HepG2 (cell line): ENCODE measurements at regions not wholly inside any gene's neighbourhood (a gene's known extent, or its start where the extent isn't known, plus 50 kb on each side); places are given as distances from the start of the nearest gene placed in this dataset.

Experiments used
- ATAC-seq: fragments of 200-7000 bp; cut with Tn5 transposase; 3 replicates; pipeline ENCODE4 v1.9.1; 2020; ENCODE audit warnings: mild to moderate bottlenecking, moderate library complexity
- BruUV-seq: library from RNA; stranded (reverse); fragments of 400-500 nt; replicated peaks from 2 replicates; lab custom pipeline; 2021; lab: Mats Ljungman, UMichigan
- CTCF ChIA-PET: fragments of 300-600 bp; formaldehyde crosslinking; extraction: SDS; loops from one replicate; lab custom pipeline; 2021; ENCODE audit warnings: low total read pairs, inconsistent platforms, low intra/inter-chr PET ratio; lab: Yijun Ruan, JAX
- POLR2A ChIA-PET: fragments of 350-600 bp; sonication (Branson Sonifier 250); formaldehyde crosslinking; loops from one replicate; lab custom pipeline; 2020; ENCODE audit warnings: antibody characterized with exemption, inconsistent platforms; lab: Yijun Ruan, JAX
- DNase-seq: peaks from one replicate; pipeline ENCODE4 v3.0.0-alpha.2; 2015; ENCODE audit warnings: low spot score
- FAIRE-seq: peaks from 3 replicates; lab custom pipeline; 2011; peaks lifted over from hg19 to GRCh38; lab: Jason Lieb, UNC
- H2AFZ ChIP-seq: one replicate; pipeline ENCODE4 v1.6.1; 2011; ENCODE audit warnings: low read length, inconsistent platforms
- H3K27ac ChIP-seq: fragments of 300-600 bp; 3 replicates; pipeline ENCODE4 v1.8.0; 2011; ENCODE audit warnings: mixed run types, mild to moderate bottlenecking, mixed read lengths, low read length, inconsistent platforms; ENCODE audit not compliant: insufficient read depth; ENCODE audit errors: extremely low read length
- H3K27me3 ChIP-seq, 2 experiments: fragments of 200-600 bp in 1 of 2; 2 replicates in 1 of 2; 3 replicates in 1 of 2; pipeline versions ENCODE4 v1.6.0 to v1.8.0; 2011; ENCODE audit warnings: low read length in 2 of 2, mild to moderate bottlenecking in 2 of 2, moderate library complexity in 2 of 2, inconsistent platforms in 1 of 2; ENCODE audit not compliant: insufficient read depth in 2 of 2, control insufficient read depth in 1 of 2
- H3K36me3 ChIP-seq, 2 experiments: fragments of 200-600 bp in 1 of 2; replicated peaks in 1 of 2; 2 replicates in 1 of 2; 3 replicates in 1 of 2; pipeline versions ENCODE4 v1.5.1 to v1.8.0; 2011; ENCODE audit warnings: low read length in 2 of 2, inconsistent platforms in 1 of 2; ENCODE audit not compliant: insufficient read depth in 2 of 2, control insufficient read depth in 1 of 2
- H3K4me1 ChIP-seq: 2 replicates; pipeline ENCODE4 v1.5.1; 2012; ENCODE audit warnings: low read length, inconsistent platforms; ENCODE audit not compliant: insufficient read depth
- H3K4me2 ChIP-seq: 2 replicates; pipeline ENCODE4 v1.6.0; 2011; ENCODE audit warnings: low read depth, low read length, inconsistent platforms
- H3K4me3 ChIP-seq, 3 experiments: fragments of 200-600 bp in 1 of 3; sonication (generic), shearing (Covaris generic) in 1 of 3; replicated peaks in 1 of 3; 2 replicates each; pipeline ENCODE4 v1.5.1; 2011 to 2016; ENCODE audit warnings: low read length in 3 of 3, inconsistent platforms in 2 of 3, low read depth in 2 of 3, mild to moderate bottlenecking in 2 of 3, control low read depth in 1 of 3, mixed read lengths in 1 of 3; ENCODE audit not compliant: insufficient read depth in 1 of 3
- H3K79me2 ChIP-seq: one replicate; pipeline ENCODE4 v1.6.1; 2011; ENCODE audit warnings: low read length, inconsistent platforms; ENCODE audit not compliant: insufficient read depth
- H3K9ac ChIP-seq: 2 replicates; pipeline ENCODE4 v1.6.0; 2011; ENCODE audit warnings: mild to moderate bottlenecking, low read depth, low read length, inconsistent platforms; ENCODE audit not compliant: insufficient read depth
- H3K9me3 ChIP-seq: 2 replicates; pipeline ENCODE4 v1.5.1; 2012; ENCODE audit warnings: mild to moderate bottlenecking, low read length
- H4K20me1 ChIP-seq: 2 replicates; pipeline ENCODE4 v1.6.0; 2011; ENCODE audit warnings: inconsistent platforms, mild to moderate bottlenecking, low read length, moderate library complexity; ENCODE audit not compliant: insufficient read depth
- CEBPZ ChIP-seq: IDR thresholded peaks from 2 replicates; pipeline ENCODE4 v1.6.1; 2012; ENCODE audit warnings: low read length, improper control_type of control experiment
- HES4 ChIP-seq: sonication (generic); formaldehyde crosslinking; IDR thresholded peaks from 2 replicates; pipeline ENCODE4 v1.9.0; 2021; ENCODE audit warnings: mild to moderate bottlenecking, missing genetic modification reagents, borderline replicate concordance
- HMGA1 ChIP-seq: sonication (generic); formaldehyde crosslinking; conservative IDR thresholded peaks from 2 replicates; pipeline ENCODE4 v1.4.0; 2020; ENCODE audit warnings: missing genetic modification reagents
- IKZF1 ChIP-seq: fragments of 450-650 bp; IDR thresholded peaks from 2 replicates; pipeline ENCODE4 v1.7.1; 2016
- IRF9 ChIP-seq: sonication (generic); formaldehyde crosslinking; IDR thresholded peaks from 2 replicates; pipeline ENCODE4 v1.8.0; 2022; ENCODE audit warnings: missing genetic modification reagents, mild to moderate bottlenecking, borderline replicate concordance
- KLF11 ChIP-seq: IDR thresholded peaks from 2 replicates; pipeline ENCODE4 v1.6.1; 2016; ENCODE audit warnings: missing compliant biosample characterization
- SIX1 ChIP-seq: sonication (generic); formaldehyde crosslinking; IDR thresholded peaks from 2 replicates; pipeline ENCODE4 v1.4.0; 2020; ENCODE audit warnings: missing genetic modification reagents, borderline replicate concordance
- ZNF431 ChIP-seq: sonication (generic); formaldehyde crosslinking; IDR thresholded peaks from 2 replicates; pipeline ENCODE4 v1.9.0; 2022; ENCODE audit warnings: missing genetic modification reagents, low read depth, mild to moderate bottlenecking, borderline replicate concordance
- ZNF484 ChIP-seq: sonication (generic); formaldehyde crosslinking; IDR thresholded peaks from 2 replicates; pipeline ENCODE4 v1.5.1; 2020; ENCODE audit warnings: mild to moderate bottlenecking, low read depth, missing genetic modification reagents, borderline replicate concordance
- ZNF503 ChIP-seq: sonication (generic); formaldehyde crosslinking; IDR thresholded peaks from 2 replicates; pipeline ENCODE4 v1.4.0; 2020; ENCODE audit warnings: missing genetic modification reagents
- ZNF556 ChIP-seq: sonication (generic); formaldehyde crosslinking; IDR thresholded peaks from 2 replicates; pipeline ENCODE4 v1.4.0; 2020; ENCODE audit warnings: mild to moderate bottlenecking, missing genetic modification reagents, borderline replicate concordance
- ZSCAN22 ChIP-seq: sonication (generic); formaldehyde crosslinking; IDR thresholded peaks from 2 replicates; pipeline ENCODE4 v1.4.0; 2020; ENCODE audit warnings: mild to moderate bottlenecking, missing genetic modification reagents
- WGBS: methylation state at CpG from one replicate; pipeline ENCODE4 v1.1.6; 2017; ENCODE audit warnings: low lambda C conversion rate; 5-methylcytosine and 5-hydroxymethylcytosine counted together
- in situ Hi-C: cut with HindIII; loops from 2 replicates; pipeline ENCODE4 v1.10.0; 2017; ENCODE audit warnings: low pct_unique_long_range_greater_than_20kb; ENCODE audit not compliant: extremely low pct_ligation_motif_present
- intact Hi-C: fragments of 100-400 bp; cut with micrococcal nuclease; formaldehyde crosslinking; loops from one replicate; pipeline ENCODE4 v1.10.0; 2022; ENCODE audit not compliant: unreplicated experiment

GRCh38 chr14:45400509-45400908, 147.5 kb upstream of the MIS18BP1 start (continued):
- TF ChIP-seq CEBPZ, result no peak
- no peak for TF ChIP-seq KLF11 (CRISPR knock-in tag)
- no peak for TF ChIP-seq SIX1
- TF ChIP-seq ZSCAN22, result no peak
- no peak for TF ChIP-seq ZNF503
- no peak for TF ChIP-seq IKZF1
- TF ChIP-seq ZNF431, result no peak
- TF ChIP-seq HMGA1, result no peak
- no peak for TF ChIP-seq ZNF556 (CRISPR knock-in tag)

GRCh38 chr14:45381091-45381490, 128.1 kb upstream of the MIS18BP1 start:
- Histone ChIP-seq H2AFZ (no peak overlapping the region), H3K4me1 (no peaks in the 10 kb centered on the region), H3K27ac (no peak overlapping the region), H3K27me3 (no peaks in the 10 kb centered on the region), H3K4me2 (no peak overlapping the region), H3K79me2 (no peaks in the 10 kb centered on the region), H3K36me3 (no peaks in the 10 kb centered on the region), H3K4me3 (no peak overlapping the region), H3K9ac (no peak overlapping the region), H4K20me1 (no peaks in the 10 kb centered on the region)
- ATAC-seq (no peak), DNase-seq (no peak), FAIRE-seq (no peak)
- POLR2A ChIA-PET, result no interaction called here
- intact Hi-C loops (no loop called here), in situ Hi-C loops (no loop called here)
- no TSS peak for BruUV-seq
- WGBS, result 2% methylated on average over 2 of the region's 2 CpGs
- CTCF ChIA-PET, result no interaction called here
- TF ChIP-seq IRF9 (CRISPR knock-in tag), result no peak
- TF ChIP-seq HES4 (CRISPR knock-in tag), result no peak
- TF ChIP-seq ZNF484 (CRISPR knock-in tag), result no peak
- TF ChIP-seq, all 625 proteins: peak for 0
- H3K9me3 ChIP-seq, result no peaks in the 10 kb centered on the region
